Peyer's patch (tissue), 4 donors: ENCODE measurements at regions not wholly inside any gene's neighbourhood (a gene's known extent, or its start where the extent isn't known, plus 50 kb on each side); places are given as distances from the start of the nearest gene placed in this dataset.

Source experiments
- CTCF ChIP-seq, 6 experiments: fragments of 450-650 bp in 4 of 6; fragments of 200-600 bp in 2 of 6; sonication (generic) in 1 of 6; IDR thresholded peaks; one replicate each; pipeline ENCODE4 v1.5.1; 2017 to 2019; ENCODE audit warnings: antibody characterized with exemption in 6 of 6, mild to moderate bottlenecking in 3 of 6, moderate library complexity in 1 of 6
- POLR2A ChIP-seq, 2 donors: fragments of 450-650 bp; IDR thresholded peaks; one replicate each; pipeline ENCODE4 v1.5.1; 2017; ENCODE audit warnings: antibody characterized with exemption in 2 of 2, mild to moderate bottlenecking in 2 of 2, moderate library complexity in 2 of 2

- TF ChIP-seq CTCF (IDR thresholded peaks at IDR 0.05) = no peak
- TF ChIP-seq POLR2A (IDR thresholded peaks at IDR 0.05) = no peak
Observed at GRCh38 chr3:111318289-111318688, 223.7 kb upstream of the CD96 start.
